ENCODE measurements at regions not wholly inside any gene's neighbourhood (a gene's known extent, or its start where the extent isn't known, plus 50 kb on each side); places are given as distances from the start of the nearest gene placed in this dataset.
"Not testable (repeated sequence)": the region's sequence is repeated elsewhere in the genome, so short reads cannot be mapped to it uniquely, and the experiment has no call there.

- no peak for ATAC-seq
These were observed 156.8 kb upstream of the CDIN1 start for GRCh38 chr15:36422631-36423030.

GRCh38 chr15:36426691-36427090 lies 152.7 kb upstream of the CDIN1 start:
- no peak for ATAC-seq

- peak; percentile 10 for ATAC-seq
These were observed 151.2 kb upstream of the CDIN1 start for GRCh38 chr15:36428102-36428845.

- no peak for ATAC-seq
These were observed 149.7 kb upstream of the CDIN1 start for GRCh38 chr15:36429707-36430106.

- ATAC-seq: no peak
These were observed 149.1 kb upstream of the CDIN1 start for GRCh38 chr15:36430280-36430679.

- ATAC-seq: no peak
These were observed 148.6 kb upstream of the CDIN1 start for GRCh38 chr15:36430726-36431265.

GRCh38 chr15:36432161-36432560 lies 147.3 kb upstream of the CDIN1 start:
- no peak for ATAC-seq

GRCh38 chr15:36434177-36434576 lies 145.2 kb upstream of the CDIN1 start:
- ATAC-seq: no peak

- no peak for ATAC-seq
These were observed 140.9 kb upstream of the CDIN1 start for GRCh38 chr15:36438499-36438898.

GRCh38 chr15:36447373-36447772 lies 132.1 kb upstream of the CDIN1 start:
- no peak for ATAC-seq

GRCh38 chr15:36448418-36448817 lies 131.0 kb upstream of the CDIN1 start:
- ATAC-seq: no peak

GRCh38 chr15:36449084-36449661 lies 130.3 kb upstream of the CDIN1 start:
- no peak for ATAC-seq

GRCh38 chr15:36449662-36450145 lies 129.7 kb upstream of the CDIN1 start:
- ATAC-seq: no peak

- not testable (repeated sequence) for ATAC-seq
These were observed 125.2 kb upstream of the CDIN1 start for GRCh38 chr15:36454244-36454643.

GRCh38 chr15:36458411-36458810 lies 121.0 kb upstream of the CDIN1 start:
- no peak for ATAC-seq

GRCh38 chr15:36465304-36465703 lies 114.1 kb upstream of the CDIN1 start:
- no peak for ATAC-seq

- peak; percentile 53 for ATAC-seq
These were observed 110.7 kb upstream of the CDIN1 start for GRCh38 chr15:36468746-36469145.

- ATAC-seq: no peak
These were observed 110.0 kb upstream of the CDIN1 start for GRCh38 chr15:36469311-36469966.

GRCh38 chr15:36472672-36473071 lies 106.8 kb upstream of the CDIN1 start:
- no peak for ATAC-seq

GRCh38 chr15:36478561-36478960 lies 100.9 kb upstream of the CDIN1 start:
- ATAC-seq: no peak

- ATAC-seq: no peak
These were observed 100.1 kb upstream of the CDIN1 start for GRCh38 chr15:36479200-36479896.

GRCh38 chr15:36481156-36481555 lies 98.3 kb upstream of the CDIN1 start:
- no peak for ATAC-seq

- ATAC-seq: no peak
These were observed 96.0 kb upstream of the CDIN1 start for GRCh38 chr15:36483409-36483808.

Data from esophagus mucosa (tissue), 1 donor.